ENCODE measurements at regions not wholly inside any gene's neighbourhood (a gene's known extent, or its start where the extent isn't known, plus 50 kb on each side); places are given as distances from the start of the nearest gene placed in this dataset.

- Mint-ChIP-seq H3K4me1 (no peaks in the 10 kb centered on the region), H3K27ac (no peak overlapping the region), H3K4me3 (no peak overlapping the region), H3K27me3 (ENCODE audit: low read depth in 3 of 3) (peaks cover 0 to 4% (median 0%) of the 10 kb centered on the region in 3 donors), H3K36me3 (no peaks in the 10 kb centered on the region), H3K9me3 (peaks cover 0 to 2% (median 0%) of the 10 kb centered on the region in 7 donors)
- Histone ChIP-seq H3K27me3 (ENCODE audit: control insufficient read depth in 2 of 2, insufficient read depth in 2 of 2, low read length in 2 of 2) (no peaks in the 10 kb centered on the region), H4K20me1 (ENCODE audit: insufficient read depth, low read length) (no peaks in the 10 kb centered on the region), H3K9me3 (replicated peaks in 1 of 2; ENCODE audit: control insufficient read depth in 1 of 2, insufficient read depth in 1 of 2, low read length in 2 of 2) (no peaks in the 10 kb centered on the region), H3K36me3 (replicated peaks in 1 of 2; ENCODE audit: control insufficient read depth in 1 of 2, insufficient read depth in 2 of 2, low read length in 2 of 2) (no peaks in the 10 kb centered on the region), H3K4me2 (replicated peaks; ENCODE audit: extremely low read depth, low read length, poor library complexity, severe bottlenecking) (no peak overlapping the region), H3K27ac (ENCODE audit: low read depth in 1 of 2, low read length in 2 of 2) (no peak overlapping the region), H3K9ac (ENCODE audit: insufficient read depth, low read length, poor library complexity, severe bottlenecking) (no peak overlapping the region), H3K79me2 (ENCODE audit: insufficient read depth, low read length) (no peaks in the 10 kb centered on the region), H3K4me1 (ENCODE audit: control insufficient read depth in 1 of 2, insufficient read depth in 2 of 2, low read length in 2 of 2) (no peaks in the 10 kb centered on the region), H3K4me3 (replicated peaks in 1 of 3; ENCODE audit: low read depth in 2 of 3, low read length in 3 of 3) (no peak overlapping the region), H2AFZ (ENCODE audit: insufficient read depth, low read depth, low read length, poor library complexity, severe bottlenecking) (no peak overlapping the region)
- DNase-seq = no peak
- no CpG with 5 or more reads among the region's 2 CpGs for whole genome bisulfite sequencing (ENCODE audit: insufficient coverage)
- TF ChIP-seq CTCF (IDR thresholded peaks at IDR 0.05) = no peak
- intact Hi-C loops (cut with micrococcal nuclease) = no loop called here
Measured at GRCh38 chr4:176925962-176926361, 133.2 kb upstream of the VEGFC start.

GRCh38 chr4:176927117-176927516, 134.4 kb upstream of the VEGFC start:
- Mint-ChIP-seq H3K36me3 (no peaks in the 10 kb centered on the region), H3K4me3 (no peak overlapping the region), H3K27me3 (ENCODE audit: low read depth in 3 of 3) (peaks cover 0 to 4% (median 0%) of the 10 kb centered on the region in 3 donors), H3K4me1 (no peaks in the 10 kb centered on the region), H3K27ac (no peak overlapping the region), H3K9me3 (peaks cover 0 to 2% (median 0%) of the 10 kb centered on the region in 7 donors)
- no peak overlapping the region for H3K9ac ChIP-seq (ENCODE audit: insufficient read depth, low read length, poor library complexity, severe bottlenecking)
- no peaks in the 10 kb centered on the region for H3K36me3 ChIP-seq (replicated peaks in 1 of 2; ENCODE audit: control insufficient read depth in 1 of 2, insufficient read depth in 2 of 2, low read length in 2 of 2)
- intact Hi-C loops (cut with micrococcal nuclease) = no loop called here
- H3K4me1 ChIP-seq (ENCODE audit: control insufficient read depth in 1 of 2, insufficient read depth in 2 of 2, low read length in 2 of 2) = no peaks in the 10 kb centered on the region
- no peak overlapping the region for H2AFZ ChIP-seq (ENCODE audit: insufficient read depth, low read depth, low read length, poor library complexity, severe bottlenecking)
- no peak overlapping the region for H3K4me2 ChIP-seq (replicated peaks; ENCODE audit: extremely low read depth, low read length, poor library complexity, severe bottlenecking)
- DNase-seq = no peak
- H4K20me1 ChIP-seq (ENCODE audit: insufficient read depth, low read length) = no peaks in the 10 kb centered on the region
- H3K4me3 ChIP-seq (replicated peaks in 1 of 3; ENCODE audit: low read depth in 2 of 3, low read length in 3 of 3) = no peak overlapping the region
- TF ChIP-seq CTCF (IDR thresholded peaks at IDR 0.05) = no peak
- no peaks in the 10 kb centered on the region for H3K9me3 ChIP-seq (replicated peaks in 1 of 2; ENCODE audit: control insufficient read depth in 1 of 2, insufficient read depth in 1 of 2, low read length in 2 of 2)
- no peaks in the 10 kb centered on the region for H3K79me2 ChIP-seq (ENCODE audit: insufficient read depth, low read length)
- H3K27me3 ChIP-seq (ENCODE audit: control insufficient read depth in 2 of 2, insufficient read depth in 2 of 2, low read length in 2 of 2) = no peaks in the 10 kb centered on the region
- no CpG with 5 or more reads among the region's 1 CpG for WGBS (ENCODE audit: insufficient coverage)
- no peak overlapping the region for H3K27ac ChIP-seq (ENCODE audit: low read depth in 1 of 2, low read length in 2 of 2)

Measured in CD14-positive monocyte (primary cell).